Activated naive CD8-positive, alpha-beta T cell treated with anti-CD3 and anti-CD28 coated beads, Interleukin-2, amount 10 ng/mL, durations not matched to agents 7 days and 5 days (primary cell): ENCODE measurements at regions not wholly inside any gene's neighbourhood (a gene's known extent, or its start where the extent isn't known, plus 50 kb on each side); places are given as distances from the start of the nearest gene placed in this dataset.

ENCODE experiments used
- ATAC-seq: fragments of 150-1000 bp; cut with Tn5 transposase; one replicate; pipeline ENCODE4 v1.10.0; 2021; ENCODE audit warnings: low read depth, moderate library complexity
- POLR2A ChIA-PET: fragments of 350-600 bp; sonication (Branson Sonifier 250); formaldehyde crosslinking; loops from one replicate; lab custom pipeline; 2021; ENCODE audit warnings: antibody characterized with exemption; lab: Charles Lee
- DNase-seq: peaks from one replicate; pipeline ENCODE4 v3.0.0; 2021
- H3K27ac Mint-ChIP-seq: one replicate; pipeline ENCODE4 v1.8.0; 2022; ENCODE audit warnings: mild to moderate bottlenecking, mixed read lengths
- H3K27me3 Mint-ChIP-seq: one replicate; pipeline ENCODE4 v1.8.0; 2022; ENCODE audit warnings: mild to moderate bottlenecking, moderate library complexity, mixed read lengths
- H3K36me3 Mint-ChIP-seq: one replicate; pipeline ENCODE4 v1.8.0; 2021; ENCODE audit warnings: mild to moderate bottlenecking, mixed read lengths
- H3K4me1 Mint-ChIP-seq: one replicate; pipeline ENCODE4 v1.8.0; 2021; ENCODE audit warnings: mixed read lengths
- H3K4me3 Mint-ChIP-seq: one replicate; pipeline ENCODE4 v1.8.0; 2022; ENCODE audit warnings: mild to moderate bottlenecking, moderate library complexity, mixed read lengths
- H3K9me3 Mint-ChIP-seq: one replicate; pipeline ENCODE4 v1.8.0; 2021; ENCODE audit warnings: mixed read lengths

DNA sequence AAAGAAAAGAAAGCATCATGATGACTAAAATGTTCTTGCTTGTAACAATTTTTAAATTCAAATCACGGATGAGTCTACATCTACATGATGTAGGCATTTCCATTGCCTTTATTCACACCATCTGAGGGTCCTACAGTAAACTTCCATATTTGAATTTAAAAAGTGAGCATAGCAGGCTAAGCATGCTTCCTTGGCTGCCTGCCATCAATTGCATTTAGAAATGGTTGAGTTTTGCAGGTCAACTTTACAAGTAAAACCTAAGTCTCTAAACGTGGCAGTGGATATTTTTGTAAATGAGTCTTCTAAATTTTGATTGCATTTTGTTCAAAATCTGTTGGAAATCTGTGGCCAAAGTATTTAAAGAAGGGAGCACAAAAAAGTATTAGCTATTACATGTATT is 136.5 kb upstream of the PTCH1 start:
- no peak overlapping the region for H3K27ac Mint-ChIP-seq
- ATAC-seq = no peak
- peaks cover 2% of the 10 kb centered on the region for H3K9me3 Mint-ChIP-seq
- no peak for DNase-seq
- peaks cover 3% of the 10 kb centered on the region for H3K4me1 Mint-ChIP-seq
- no peak overlapping the region for H3K4me3 Mint-ChIP-seq
- POLR2A ChIA-PET = no interaction called here
- no peaks in the 10 kb centered on the region for H3K36me3 Mint-ChIP-seq
- peaks cover 21% of the 10 kb centered on the region for H3K27me3 Mint-ChIP-seq

DNA sequence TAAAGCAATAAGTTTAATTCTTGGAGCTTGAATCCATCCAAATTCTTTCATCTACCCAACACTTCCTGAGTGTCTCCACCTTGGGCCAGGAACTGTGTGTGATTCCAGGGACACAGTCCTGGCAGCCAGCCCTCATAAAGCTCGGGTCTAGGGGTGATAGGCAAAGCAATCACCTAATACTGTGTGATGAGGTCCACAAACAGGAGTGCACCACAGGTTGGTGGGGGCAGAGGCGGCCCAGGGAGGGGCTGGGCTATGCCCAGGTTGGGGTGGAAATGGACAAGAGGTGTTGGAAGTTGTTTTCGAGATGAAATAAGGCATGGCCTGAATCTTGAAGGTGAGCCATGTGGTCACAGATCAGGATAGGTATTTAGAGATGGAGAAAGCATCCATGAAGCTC is 133.9 kb upstream of the PTCH1 start:
- POLR2A ChIA-PET = no interaction called here
- H3K9me3 Mint-ChIP-seq = peaks cover 3% of the 10 kb centered on the region
- H3K4me1 Mint-ChIP-seq = peaks cover 3% of the 10 kb centered on the region
- H3K4me3 Mint-ChIP-seq = no peak overlapping the region
- peaks cover 11% of the 10 kb centered on the region for H3K27me3 Mint-ChIP-seq
- no peak overlapping the region for H3K27ac Mint-ChIP-seq
- DNase-seq (no peak), ATAC-seq (no peak)
- H3K36me3 Mint-ChIP-seq = no peaks in the 10 kb centered on the region

DNA sequence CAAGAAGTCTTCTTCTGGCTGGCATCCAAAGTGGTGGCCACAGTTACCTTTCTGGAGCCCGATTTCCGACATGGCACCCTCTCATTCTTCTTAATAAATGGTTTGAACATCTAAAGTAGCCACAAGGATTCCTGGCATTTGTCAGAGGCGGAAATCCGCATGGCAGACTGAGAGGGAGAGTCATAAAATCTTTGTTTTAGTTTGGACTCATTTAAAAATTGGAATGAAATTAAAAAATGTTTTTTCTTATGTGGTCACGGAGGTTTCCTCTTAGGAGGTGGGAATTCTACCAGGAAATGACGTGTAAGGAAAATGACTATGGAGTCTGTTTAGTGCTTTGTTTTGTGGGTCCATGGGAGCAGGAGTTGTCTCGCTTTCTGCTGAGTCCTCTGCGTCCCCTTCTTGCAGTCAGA is 133.0 kb upstream of the PTCH1 start:
- ATAC-seq (no peak), DNase-seq (no peak)
- Mint-ChIP-seq H3K9me3 (peaks cover 4% of the 10 kb centered on the region), H3K27me3 (peaks cover 11% of the 10 kb centered on the region), H3K36me3 (no peaks in the 10 kb centered on the region), H3K4me1 (peaks cover 3% of the 10 kb centered on the region), H3K27ac (no peak overlapping the region), H3K4me3 (no peak overlapping the region)
- POLR2A ChIA-PET = no interaction called here

DNA sequence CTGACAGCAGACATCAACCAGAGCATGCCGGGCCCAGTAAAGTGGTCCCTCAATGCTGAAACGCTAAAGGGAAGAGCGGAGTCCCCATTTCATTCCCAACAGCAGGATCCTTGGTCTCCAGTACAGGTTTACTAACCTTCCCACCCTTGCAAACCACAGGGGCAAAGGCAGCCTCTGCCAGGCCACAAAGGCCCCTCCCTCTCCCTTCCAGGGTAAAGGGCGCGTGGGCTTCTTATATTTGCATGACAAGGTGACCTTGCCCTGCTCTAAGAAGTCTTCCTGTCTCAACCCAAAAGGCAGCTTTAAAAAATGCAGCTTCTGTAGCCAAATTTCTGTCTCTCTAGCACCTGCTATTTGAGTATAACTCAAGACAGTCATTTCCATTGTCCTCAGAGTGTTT is 131.5 kb upstream of the PTCH1 start:
- peaks cover 4% of the 10 kb centered on the region for H3K9me3 Mint-ChIP-seq
- peaks cover 3% of the 10 kb centered on the region for H3K4me1 Mint-ChIP-seq
- peaks cover 11% of the 10 kb centered on the region for H3K27me3 Mint-ChIP-seq
- POLR2A ChIA-PET = no interaction called here
- ATAC-seq (no peak), DNase-seq (no peak)
- H3K27ac Mint-ChIP-seq = no peak overlapping the region
- H3K36me3 Mint-ChIP-seq = no peaks in the 10 kb centered on the region
- no peak overlapping the region for H3K4me3 Mint-ChIP-seq

DNA sequence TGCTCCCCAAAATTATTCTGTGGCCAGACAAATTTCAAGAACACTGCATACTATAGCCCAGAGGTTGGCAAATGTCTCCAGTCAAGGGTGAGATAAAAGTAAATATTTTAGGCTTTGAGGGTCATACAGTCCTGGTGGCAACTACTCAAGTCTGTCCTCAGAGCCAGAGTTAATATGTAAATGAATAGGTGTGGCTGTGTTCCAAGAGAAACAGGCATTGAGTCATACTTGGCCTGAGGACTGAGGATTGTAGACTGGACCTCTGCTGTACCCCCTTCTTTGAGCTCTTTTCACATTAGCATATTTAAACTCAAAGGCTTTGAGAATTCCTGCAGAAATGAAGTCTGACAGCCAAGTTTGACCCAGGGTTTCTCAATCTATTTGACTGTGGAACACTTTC is 129.2 kb upstream of the PTCH1 start:
- POLR2A ChIA-PET = no interaction called here
- no peak overlapping the region for H3K27ac Mint-ChIP-seq
- H3K4me1 Mint-ChIP-seq = peaks cover 3% of the 10 kb centered on the region
- H3K9me3 Mint-ChIP-seq = peaks cover 4% of the 10 kb centered on the region
- DNase-seq = no peak
- peaks cover 3% of the 10 kb centered on the region for H3K36me3 Mint-ChIP-seq
- H3K4me3 Mint-ChIP-seq = no peak overlapping the region
- peaks cover 14% of the 10 kb centered on the region for H3K27me3 Mint-ChIP-seq
- no peak for ATAC-seq

DNA sequence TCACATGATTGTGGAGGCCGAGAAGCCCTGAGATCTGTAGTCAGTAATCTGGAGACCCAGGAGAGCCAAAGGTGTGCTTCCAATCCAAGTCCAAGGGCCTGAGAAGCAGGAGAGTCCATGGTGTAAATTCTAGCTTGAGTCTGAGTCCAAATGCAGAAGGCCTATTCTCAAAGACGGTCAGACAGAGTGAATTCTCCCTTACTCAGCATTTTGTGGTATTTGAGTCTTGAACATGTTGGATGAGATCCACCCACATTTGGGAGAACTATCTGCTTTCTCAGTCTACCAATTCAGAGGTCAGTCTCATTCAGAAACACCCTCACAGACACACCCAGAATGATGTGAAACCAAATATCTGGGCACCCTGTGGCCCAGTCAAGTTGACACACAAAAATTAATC is 128.8 kb upstream of the PTCH1 start:
- Mint-ChIP-seq H3K36me3 (peaks cover 3% of the 10 kb centered on the region), H3K9me3 (peaks cover 4% of the 10 kb centered on the region), H3K27me3 (peaks cover 14% of the 10 kb centered on the region), H3K4me1 (peaks cover 3% of the 10 kb centered on the region), H3K4me3 (no peak overlapping the region), H3K27ac (no peak overlapping the region)
- ATAC-seq (no peak), DNase-seq (no peak)
- POLR2A ChIA-PET = no interaction called here

DNA sequence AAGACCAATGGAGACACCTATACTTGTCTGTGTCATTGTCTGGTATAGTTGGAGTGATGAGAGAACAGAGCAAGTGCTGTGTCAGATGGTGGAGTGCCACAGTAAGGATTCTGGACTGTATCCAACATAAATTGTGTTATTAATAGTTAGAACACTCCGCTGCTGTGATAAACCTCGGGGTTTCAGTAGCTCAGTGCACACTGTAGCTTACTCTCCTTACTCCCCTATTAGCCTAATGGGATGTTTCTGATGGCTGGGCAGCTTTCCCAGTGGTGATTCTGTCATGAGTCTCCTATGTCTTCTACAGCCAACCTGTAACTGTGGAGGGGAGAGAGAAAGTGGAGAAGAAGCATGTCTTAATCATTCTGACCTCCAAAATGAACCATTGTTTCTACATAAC is 127.6 kb upstream of the PTCH1 start:
- H3K4me3 Mint-ChIP-seq = no peak overlapping the region
- H3K36me3 Mint-ChIP-seq = peaks cover 3% of the 10 kb centered on the region
- H3K27ac Mint-ChIP-seq = no peak overlapping the region
- POLR2A ChIA-PET = no interaction called here
- DNase-seq (no peak), ATAC-seq (no peak)
- H3K27me3 Mint-ChIP-seq = peaks cover 17% of the 10 kb centered on the region
- no peaks in the 10 kb centered on the region for H3K4me1 Mint-ChIP-seq
- peaks cover 9% of the 10 kb centered on the region for H3K9me3 Mint-ChIP-seq

DNA sequence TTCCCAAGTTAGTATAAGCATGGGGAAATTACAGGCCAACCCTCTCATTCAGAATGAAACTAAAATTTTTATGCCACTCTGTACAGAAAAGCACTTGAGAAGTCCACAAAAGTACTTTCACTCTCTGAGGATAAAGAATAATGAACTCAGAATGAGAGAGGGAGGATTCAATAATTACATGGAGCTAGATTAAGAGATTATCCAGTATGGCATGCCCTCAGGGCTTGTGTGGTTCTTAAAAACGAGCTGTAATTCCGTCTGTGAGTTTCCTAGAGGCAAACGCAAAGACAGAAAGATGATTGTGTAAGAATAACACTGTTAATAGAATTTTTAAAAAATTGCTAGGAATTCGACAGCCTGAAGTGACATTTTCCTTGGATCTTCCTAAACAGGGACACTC is 126.8 kb upstream of the PTCH1 start:
- no peak overlapping the region for H3K27ac Mint-ChIP-seq
- DNase-seq (no peak), ATAC-seq (no peak)
- H3K27me3 Mint-ChIP-seq = peaks cover 20% of the 10 kb centered on the region
- H3K36me3 Mint-ChIP-seq = peaks cover 4% of the 10 kb centered on the region
- no peak overlapping the region for H3K4me3 Mint-ChIP-seq
- no peaks in the 10 kb centered on the region for H3K4me1 Mint-ChIP-seq
- POLR2A ChIA-PET = no interaction called here
- H3K9me3 Mint-ChIP-seq = peaks cover 9% of the 10 kb centered on the region

DNA sequence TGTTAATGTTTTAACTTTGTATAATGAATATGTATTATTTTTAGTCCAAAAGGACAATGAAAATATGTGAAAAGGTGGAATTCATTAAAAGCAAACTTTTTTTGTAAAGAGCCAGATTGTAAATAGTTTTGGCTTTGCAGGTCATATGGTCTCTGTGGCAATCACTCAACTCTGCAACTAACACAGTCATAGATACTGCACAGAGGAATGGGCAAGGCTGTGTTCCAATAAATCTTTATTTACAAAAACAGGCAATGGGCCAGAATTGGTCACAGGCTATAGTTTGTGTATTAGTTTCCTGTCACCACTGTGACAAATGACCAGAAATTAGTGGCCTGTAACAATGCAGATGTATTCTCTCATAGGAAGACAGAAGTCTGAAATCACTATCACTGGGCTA is 125.4 kb upstream of the PTCH1 start:
- Mint-ChIP-seq H3K36me3 (peaks cover 5% of the 10 kb centered on the region), H3K27me3 (peaks cover 24% of the 10 kb centered on the region), H3K9me3 (peaks cover 9% of the 10 kb centered on the region), H3K27ac (no peak overlapping the region), H3K4me1 (no peaks in the 10 kb centered on the region), H3K4me3 (no peak overlapping the region)
- POLR2A ChIA-PET = no interaction called here
- no peak for DNase-seq
- ATAC-seq = no peak

DNA sequence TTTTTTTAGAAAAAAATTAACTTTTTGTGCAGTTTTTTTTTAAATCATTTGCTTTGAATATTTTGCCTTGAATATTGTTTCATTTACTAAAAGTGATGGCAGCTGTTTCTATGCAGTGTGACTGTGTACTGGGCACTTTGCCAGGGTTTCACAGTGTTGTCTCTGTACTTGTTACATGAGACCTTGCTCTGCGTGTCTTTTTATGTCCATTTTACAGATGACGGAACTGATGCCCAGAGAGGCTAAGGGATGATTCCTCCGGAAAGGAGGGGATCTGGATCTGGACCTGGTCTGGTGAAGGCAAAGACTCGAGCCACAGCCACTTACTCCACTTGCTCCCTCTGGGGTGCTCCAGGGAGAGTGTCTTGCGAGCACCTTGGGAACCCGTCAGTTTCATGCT is 124.8 kb upstream of the PTCH1 start:
- H3K36me3 Mint-ChIP-seq = peaks cover 5% of the 10 kb centered on the region
- POLR2A ChIA-PET = no interaction called here
- no peak for DNase-seq
- peaks cover 26% of the 10 kb centered on the region for H3K27me3 Mint-ChIP-seq
- peaks cover 8% of the 10 kb centered on the region for H3K9me3 Mint-ChIP-seq
- H3K27ac Mint-ChIP-seq = no peak overlapping the region
- no peak for ATAC-seq
- H3K4me1 Mint-ChIP-seq = peaks cover 1% of the 10 kb centered on the region
- H3K4me3 Mint-ChIP-seq = no peak overlapping the region

DNA sequence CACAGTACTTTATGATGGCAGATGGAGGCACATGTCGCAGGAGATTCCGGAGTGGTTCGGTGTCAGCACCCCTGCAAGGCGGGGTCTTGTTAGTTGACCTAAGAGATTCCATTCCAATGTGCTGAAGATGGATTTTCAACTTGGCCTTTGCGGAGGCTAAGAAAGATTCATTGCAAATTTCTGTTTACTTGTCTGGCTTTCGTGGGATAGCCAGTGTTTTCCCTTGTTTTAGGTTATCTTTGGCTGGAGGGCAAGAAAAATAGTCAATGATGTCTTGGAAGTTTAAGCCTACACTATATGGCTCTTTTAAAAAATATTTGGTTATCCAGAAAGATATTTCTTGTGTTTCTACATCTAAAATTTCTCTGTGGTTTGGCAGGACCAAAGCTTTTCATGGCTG is 123.6 kb upstream of the PTCH1 start:
- POLR2A ChIA-PET = no interaction called here
- no peak for DNase-seq
- H3K27ac Mint-ChIP-seq = no peak overlapping the region
- peaks cover 6% of the 10 kb centered on the region for H3K9me3 Mint-ChIP-seq
- H3K4me3 Mint-ChIP-seq = no peak overlapping the region
- ATAC-seq = no peak
- peaks cover 5% of the 10 kb centered on the region for H3K36me3 Mint-ChIP-seq
- H3K4me1 Mint-ChIP-seq = peaks cover 1% of the 10 kb centered on the region
- H3K27me3 Mint-ChIP-seq = peaks cover 26% of the 10 kb centered on the region

DNA sequence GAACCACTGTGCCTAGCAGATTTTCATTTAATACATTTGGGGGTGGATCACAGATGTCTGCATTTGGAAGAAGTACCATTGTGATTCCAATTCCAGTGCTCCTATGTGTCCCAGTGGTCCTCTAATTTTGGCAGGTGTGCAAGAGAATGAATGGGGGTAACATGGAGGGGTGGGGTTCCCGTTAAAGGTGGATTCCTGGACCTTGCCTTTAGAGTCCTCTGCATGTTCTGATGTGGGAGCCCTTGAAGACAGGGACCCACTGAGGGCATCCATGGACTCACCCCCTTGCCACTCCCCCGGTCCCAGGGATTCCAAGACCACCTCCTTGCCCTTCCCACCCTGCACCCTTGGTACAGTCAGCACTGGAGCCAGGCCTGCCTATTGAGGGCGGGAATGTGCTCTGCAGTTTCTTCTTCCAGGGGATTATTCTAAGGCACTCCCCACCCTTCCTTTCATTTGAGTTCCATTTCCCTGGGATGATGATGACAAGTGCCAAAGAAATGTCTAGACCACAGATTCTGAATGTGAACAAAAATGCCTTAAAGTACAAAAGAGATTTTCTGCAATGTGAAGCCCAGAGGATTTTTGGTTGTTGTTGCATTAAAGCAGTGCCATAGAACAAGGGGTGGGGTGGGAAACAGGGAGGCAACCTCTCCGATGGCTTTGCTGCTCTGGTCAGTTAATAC is 119.4 kb upstream of the PTCH1 start:
- peaks cover 11% of the 10 kb centered on the region for H3K9me3 Mint-ChIP-seq
- peaks cover 3% of the 10 kb centered on the region for H3K36me3 Mint-ChIP-seq
- H3K4me1 Mint-ChIP-seq = peaks cover 1% of the 10 kb centered on the region
- ATAC-seq = no peak
- H3K27ac Mint-ChIP-seq = no peak overlapping the region
- POLR2A ChIA-PET = no interaction called here
- no peak for DNase-seq
- no peak overlapping the region for H3K4me3 Mint-ChIP-seq
- peaks cover 27% of the 10 kb centered on the region for H3K27me3 Mint-ChIP-seq

DNA sequence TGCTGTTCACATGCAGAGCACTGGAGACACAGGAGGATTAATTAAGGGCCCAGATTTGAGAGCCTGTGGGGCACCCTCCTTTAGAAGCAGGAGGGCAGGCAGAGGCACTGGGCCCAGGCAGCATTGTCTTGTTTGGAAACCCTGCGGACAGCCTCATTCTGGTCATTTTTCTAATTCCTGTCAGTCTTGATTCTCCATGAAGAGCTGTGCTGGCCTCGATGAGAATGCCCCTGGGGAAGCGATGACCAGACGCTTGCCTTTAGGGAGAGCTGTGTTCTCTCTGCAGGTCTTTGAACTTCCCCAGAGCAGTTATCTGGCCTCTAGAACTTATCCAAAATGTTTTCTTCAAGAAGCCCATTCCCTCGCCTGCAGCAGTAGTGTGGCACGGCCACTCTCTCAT is 117.8 kb upstream of the PTCH1 start:
- POLR2A ChIA-PET = no interaction called here
- Mint-ChIP-seq H3K4me3 (no peak overlapping the region), H3K27ac (no peak overlapping the region), H3K36me3 (peaks cover 3% of the 10 kb centered on the region), H3K9me3 (peaks cover 7% of the 10 kb centered on the region), H3K27me3 (peaks cover 16% of the 10 kb centered on the region), H3K4me1 (peaks cover 2% of the 10 kb centered on the region)
- DNase-seq = no peak
- ATAC-seq = no peak

DNA sequence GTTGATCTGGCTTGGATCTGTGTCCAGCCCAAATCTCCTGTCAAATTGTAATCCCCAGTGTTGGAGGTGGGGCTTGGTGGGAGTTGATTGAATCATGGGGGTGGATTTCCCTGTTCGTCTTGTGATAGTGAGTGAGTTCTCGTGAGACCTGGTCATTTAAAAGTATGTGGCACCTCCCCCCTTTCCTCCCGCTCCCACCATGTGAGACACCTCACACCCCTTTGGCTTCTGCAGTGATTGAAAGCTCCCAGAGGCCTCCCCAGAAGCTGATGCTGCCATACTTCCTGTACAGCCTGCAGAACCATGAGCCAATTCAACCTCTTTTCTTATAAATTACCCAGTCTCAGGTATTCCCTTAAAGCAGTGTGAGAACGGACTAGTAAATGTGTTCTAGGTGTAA is 117.3 kb upstream of the PTCH1 start:
- Mint-ChIP-seq H3K9me3 (peaks cover 10% of the 10 kb centered on the region), H3K27ac (no peak overlapping the region), H3K36me3 (peaks cover 1% of the 10 kb centered on the region), H3K4me3 (no peak overlapping the region), H3K4me1 (peaks cover 4% of the 10 kb centered on the region), H3K27me3 (peaks cover 14% of the 10 kb centered on the region)
- DNase-seq (no peak), ATAC-seq (no peak)
- POLR2A ChIA-PET = no interaction called here

DNA sequence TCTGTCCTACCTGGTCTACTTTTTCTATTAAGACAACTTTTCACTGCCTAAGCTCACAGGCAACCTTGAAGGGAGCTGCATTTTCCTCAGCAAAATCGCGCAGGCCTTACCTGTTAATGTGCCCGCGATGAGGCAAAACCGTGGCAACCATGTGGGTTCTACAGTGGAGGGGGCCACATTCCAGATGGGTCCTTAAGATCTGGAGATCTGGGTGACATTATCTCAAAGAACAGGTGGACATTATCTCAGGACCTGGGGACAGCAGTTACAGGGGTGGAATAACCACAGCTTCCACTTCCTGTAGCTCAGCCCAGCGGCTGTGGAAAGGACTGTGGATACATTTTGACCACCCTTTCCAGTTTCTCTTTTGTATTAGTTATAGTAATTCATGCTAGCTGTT is 112.8 kb upstream of the PTCH1 start:
- Mint-ChIP-seq H3K4me1 (peaks cover 10% of the 10 kb centered on the region), H3K4me3 (no peak overlapping the region), H3K27me3 (peaks cover 11% of the 10 kb centered on the region), H3K27ac (no peak overlapping the region), H3K9me3 (peaks cover 10% of the 10 kb centered on the region), H3K36me3 (peaks cover 2% of the 10 kb centered on the region)
- DNase-seq (no peak), ATAC-seq (no peak)
- POLR2A ChIA-PET = no interaction called here
